ENCODE measurements at regions not wholly inside any gene's neighbourhood (a gene's known extent, or its start where the extent isn't known, plus 50 kb on each side); places are given as distances from the start of the nearest gene placed in this dataset.
"Not testable (repeated sequence)": the region's sequence is repeated elsewhere in the genome, so short reads cannot be mapped to it uniquely, and the experiment has no call there.

DNA sequence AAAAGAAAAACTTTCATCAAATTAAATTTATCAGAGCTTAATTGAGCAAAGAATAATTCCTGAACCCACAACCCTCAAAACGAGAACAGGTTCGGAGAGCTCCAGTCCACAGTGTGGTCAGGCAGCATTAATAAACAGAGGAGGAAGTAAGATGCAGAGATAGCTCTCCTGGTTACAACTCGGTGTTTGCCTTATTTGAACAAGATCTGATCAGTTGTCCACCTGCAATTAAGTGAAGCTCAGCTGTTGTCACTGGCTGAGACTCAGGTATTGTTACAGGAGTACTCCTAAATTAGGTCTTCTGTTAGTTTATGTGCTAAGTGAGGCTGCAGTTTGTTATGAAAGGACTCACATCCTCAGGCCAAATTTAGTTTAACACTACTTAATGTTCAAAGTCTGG lies 451.4 kb upstream of the PDE3A start:
- Histone ChIP-seq H3K27me3 (ENCODE audit: insufficient read depth, low read length, poor library complexity, severe bottlenecking) (no peaks in the 10 kb centered on the region), H4K20me1 (ENCODE audit: insufficient read depth, low read length, poor library complexity, severe bottlenecking) (no peaks in the 10 kb centered on the region), H3K36me3 (ENCODE audit: insufficient read depth, low read length) (no peaks in the 10 kb centered on the region), H3F3A (ENCODE audit: low read depth) (no peaks in the 10 kb centered on the region), H3K4me2 (ENCODE audit: low read depth, low read length, poor library complexity, severe bottlenecking) (no peak overlapping the region), H3K9ac (ENCODE audit: low read depth, low read length, poor library complexity, severe bottlenecking) (no peak overlapping the region), H3K9me2 (replicated peaks; ENCODE audit: low read depth, low read length) (no peaks in the 10 kb centered on the region), H3K4me3 (ENCODE audit: low read length, poor library complexity, severe bottlenecking) (no peak overlapping the region), H3K79me2 (ENCODE audit: insufficient read depth, low read length) (no peaks in the 10 kb centered on the region), H2AFZ (ENCODE audit: low read length) (no peak overlapping the region; the same call in 1 of the 2 replicates), H3K4me1 (ENCODE audit: insufficient read depth, low read length, poor library complexity, severe bottlenecking) (no peaks in the 10 kb centered on the region), H3K9me3 (ENCODE audit: insufficient read depth, low read depth, low read length) (no peaks in the 10 kb centered on the region)
- TF ChIP-seq EZH2phosphoT487 (IDR thresholded peaks at IDR 0.05; ENCODE audit: borderline replicate concordance), result no peak
- TF ChIP-seq, protein P1, sequence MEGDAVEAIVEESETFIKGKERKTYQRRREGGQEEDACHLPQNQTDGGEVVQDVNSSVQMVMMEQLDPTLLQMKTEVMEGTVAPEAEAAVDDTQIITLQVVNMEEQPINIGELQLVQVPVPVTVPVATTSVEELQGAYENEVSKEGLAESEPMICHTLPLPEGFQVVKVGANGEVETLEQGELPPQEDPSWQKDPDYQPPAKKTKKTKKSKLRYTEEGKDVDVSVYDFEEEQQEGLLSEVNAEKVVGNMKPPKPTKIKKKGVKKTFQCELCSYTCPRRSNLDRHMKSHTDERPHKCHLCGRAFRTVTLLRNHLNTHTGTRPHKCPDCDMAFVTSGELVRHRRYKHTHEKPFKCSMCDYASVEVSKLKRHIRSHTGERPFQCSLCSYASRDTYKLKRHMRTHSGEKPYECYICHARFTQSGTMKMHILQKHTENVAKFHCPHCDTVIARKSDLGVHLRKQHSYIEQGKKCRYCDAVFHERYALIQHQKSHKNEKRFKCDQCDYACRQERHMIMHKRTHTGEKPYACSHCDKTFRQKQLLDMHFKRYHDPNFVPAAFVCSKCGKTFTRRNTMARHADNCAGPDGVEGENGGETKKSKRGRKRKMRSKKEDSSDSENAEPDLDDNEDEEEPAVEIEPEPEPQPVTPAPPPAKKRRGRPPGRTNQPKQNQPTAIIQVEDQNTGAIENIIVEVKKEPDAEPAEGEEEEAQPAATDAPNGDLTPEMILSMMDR (conservative IDR thresholded peaks at IDR 0.05; ENCODE audit: low read length), result no peak

DNA sequence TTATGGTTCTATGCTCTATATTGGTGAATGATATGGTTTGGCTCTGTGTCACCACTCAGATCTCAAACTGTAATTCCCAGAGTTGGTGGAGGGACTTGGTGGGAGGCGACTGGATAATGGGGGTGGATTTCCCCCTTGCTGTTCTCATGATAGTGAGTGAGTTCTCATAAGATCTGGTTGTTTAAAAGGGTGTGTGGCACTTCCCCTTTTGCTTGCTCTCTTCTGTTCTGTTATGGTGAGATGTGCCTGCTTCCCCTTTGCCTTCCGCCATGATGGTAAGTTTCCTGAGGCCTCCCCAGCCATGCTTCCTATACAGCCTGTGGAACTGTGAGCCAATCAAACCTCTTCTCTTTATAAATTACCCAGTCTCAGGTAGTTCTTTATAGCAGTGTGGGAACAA lies 446.6 kb upstream of the PDE3A start:
- not testable (repeated sequence) for H2AFZ ChIP-seq (ENCODE audit: low read length); H3F3A ChIP-seq (ENCODE audit: low read depth); H3K4me1 ChIP-seq (ENCODE audit: insufficient read depth, low read length, poor library complexity, severe bottlenecking); H3K79me2 ChIP-seq (ENCODE audit: insufficient read depth, low read length); H3K4me2 ChIP-seq (ENCODE audit: low read depth, low read length, poor library complexity, severe bottlenecking); H3K27me3 ChIP-seq (ENCODE audit: insufficient read depth, low read length, poor library complexity, severe bottlenecking); H3K9ac ChIP-seq (ENCODE audit: low read depth, low read length, poor library complexity, severe bottlenecking); H3K4me3 ChIP-seq (ENCODE audit: low read length, poor library complexity, severe bottlenecking); H3K9me2 ChIP-seq (replicated peaks; ENCODE audit: low read depth, low read length); H3K36me3 ChIP-seq (ENCODE audit: insufficient read depth, low read length); H4K20me1 ChIP-seq (ENCODE audit: insufficient read depth, low read length, poor library complexity, severe bottlenecking); H3K9me3 ChIP-seq (ENCODE audit: insufficient read depth, low read depth, low read length)

DNA sequence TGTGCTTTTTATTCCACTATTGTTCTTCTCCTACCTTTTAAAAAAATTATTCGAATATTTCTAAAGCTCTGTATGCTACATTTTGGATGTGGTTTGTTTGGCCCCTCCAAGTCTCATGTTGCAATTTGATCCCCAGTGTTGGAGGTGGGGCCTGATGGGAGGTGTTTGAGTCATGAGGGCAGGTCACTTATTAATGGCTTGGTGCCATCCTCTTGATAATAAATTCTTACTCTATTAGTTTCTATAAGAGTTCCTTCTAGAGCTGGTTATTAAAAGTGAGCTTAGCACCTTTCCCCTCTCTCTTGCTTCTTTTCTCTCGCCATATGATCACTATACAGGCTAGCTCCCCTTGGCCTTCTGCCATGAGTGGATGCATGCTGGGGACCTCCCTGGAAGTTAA lies 445.6 kb upstream of the PDE3A start:
- Histone ChIP-seq H3K9ac (ENCODE audit: low read depth, low read length, poor library complexity, severe bottlenecking) (no peak overlapping the region), H3K36me3 (ENCODE audit: insufficient read depth, low read length) (no peaks in the 10 kb centered on the region), H3K4me3 (ENCODE audit: low read length, poor library complexity, severe bottlenecking) (no peak overlapping the region), H3K4me1 (ENCODE audit: insufficient read depth, low read length, poor library complexity, severe bottlenecking) (no peaks in the 10 kb centered on the region), H4K20me1 (ENCODE audit: insufficient read depth, low read length, poor library complexity, severe bottlenecking) (no peaks in the 10 kb centered on the region), H3K79me2 (ENCODE audit: insufficient read depth, low read length) (no peaks in the 10 kb centered on the region), H3K9me3 (ENCODE audit: insufficient read depth, low read depth, low read length) (no peaks in the 10 kb centered on the region), H3F3A (ENCODE audit: low read depth) (no peaks in the 10 kb centered on the region), H3K9me2 (replicated peaks; ENCODE audit: low read depth, low read length) (no peaks in the 10 kb centered on the region), H3K27me3 (ENCODE audit: insufficient read depth, low read length, poor library complexity, severe bottlenecking) (no peaks in the 10 kb centered on the region), H3K4me2 (ENCODE audit: low read depth, low read length, poor library complexity, severe bottlenecking) (no peak overlapping the region), H2AFZ (ENCODE audit: low read length) (no peak overlapping the region)
- no peak for TF ChIP-seq EZH2phosphoT487 (IDR thresholded peaks at IDR 0.05; ENCODE audit: borderline replicate concordance)
- TF ChIP-seq, protein P1 (conservative IDR thresholded peaks at IDR 0.05; ENCODE audit: low read length), result no peak

DNA sequence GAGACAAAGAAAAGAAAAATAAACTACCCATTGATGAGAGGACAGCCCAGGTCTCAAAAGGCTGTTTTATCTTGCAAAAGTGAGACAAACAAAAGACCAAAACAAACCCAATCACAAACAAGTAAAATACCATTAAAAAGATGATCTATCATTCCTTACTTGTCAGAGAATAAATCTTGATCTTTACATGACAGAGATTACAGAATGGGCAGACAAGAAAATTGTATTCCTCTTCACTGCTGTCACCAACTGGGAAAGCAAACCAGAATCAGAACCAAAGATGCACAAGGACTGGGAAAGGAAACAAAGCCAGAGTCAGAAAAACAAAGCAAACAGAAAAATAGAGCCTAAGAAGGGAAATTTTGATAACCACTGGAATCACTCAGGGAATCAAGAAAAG lies 444.0 kb upstream of the PDE3A start:
- no peak overlapping the region for H3K4me2 ChIP-seq (ENCODE audit: low read depth, low read length, poor library complexity, severe bottlenecking)
- no peak overlapping the region for H3K4me3 ChIP-seq (ENCODE audit: low read length, poor library complexity, severe bottlenecking)
- no peak overlapping the region for H2AFZ ChIP-seq (ENCODE audit: low read length)
- H3K36me3 ChIP-seq (ENCODE audit: insufficient read depth, low read length), result no peaks in the 10 kb centered on the region
- no peak for TF ChIP-seq EZH2phosphoT487 (IDR thresholded peaks at IDR 0.05; ENCODE audit: borderline replicate concordance)
- TF ChIP-seq, protein P1 (conservative IDR thresholded peaks at IDR 0.05; ENCODE audit: low read length), result no peak
- H4K20me1 ChIP-seq (ENCODE audit: insufficient read depth, low read length, poor library complexity, severe bottlenecking), result no peaks in the 10 kb centered on the region
- no peaks in the 10 kb centered on the region for H3K9me2 ChIP-seq (replicated peaks; ENCODE audit: low read depth, low read length)
- H3K27me3 ChIP-seq (ENCODE audit: insufficient read depth, low read length, poor library complexity, severe bottlenecking), result no peaks in the 10 kb centered on the region
- H3K79me2 ChIP-seq (ENCODE audit: insufficient read depth, low read length), result no peaks in the 10 kb centered on the region
- no peak overlapping the region for H3K9ac ChIP-seq (ENCODE audit: low read depth, low read length, poor library complexity, severe bottlenecking)
- no peaks in the 10 kb centered on the region for H3F3A ChIP-seq (ENCODE audit: low read depth)
- H3K9me3 ChIP-seq (ENCODE audit: insufficient read depth, low read depth, low read length), result no peaks in the 10 kb centered on the region
- H3K4me1 ChIP-seq (ENCODE audit: insufficient read depth, low read length, poor library complexity, severe bottlenecking), result no peaks in the 10 kb centered on the region
